Transverse colon (tissue), 4 donors: ENCODE measurements at regions not wholly inside any gene's neighbourhood (a gene's known extent, or its start where the extent isn't known, plus 50 kb on each side); places are given as distances from the start of the nearest gene placed in this dataset.

Experiments
- DNase-seq: peaks from one replicate; pipeline ENCODE4 v3.0.0-alpha.2; 2019
- H3K27ac ChIP-seq, 4 donors: fragments of 200-600 bp; sonication (generic); 2 replicates each; pipeline ENCODE4 v1.5.1; 2016 to 2018; ENCODE audit warnings: inconsistent platforms in 4 of 4
- H3K27me3 ChIP-seq: fragments of 200-600 bp; sonication (generic); 2 replicates; pipeline ENCODE4 v1.5.1; 2017; ENCODE audit warnings: inconsistent platforms
- H3K36me3 ChIP-seq, 4 donors: fragments of 200-600 bp; sonication (generic); 2 replicates each; pipeline ENCODE4 v1.5.1; 2017 to 2019; ENCODE audit warnings: inconsistent platforms in 4 of 4
- H3K4me1 ChIP-seq, 4 donors: fragments of 200-600 bp; sonication (generic); 2 replicates each; pipeline ENCODE4 v1.5.1; 2017 to 2020; ENCODE audit warnings: inconsistent platforms in 4 of 4
- H3K4me3 ChIP-seq, 4 donors: fragments of 200-600 bp; sonication (generic); 1 replicate in 1 of 4; 2 replicates in 3 of 4; pipeline versions ENCODE4 v1.5.1 to v1.6.1; 2017 to 2019; ENCODE audit warnings: inconsistent platforms in 4 of 4
- H3K9me3 ChIP-seq, 2 donors: fragments of 200-600 bp; sonication (generic); 2 replicates each; pipeline ENCODE4 v1.5.1; 2017 to 2019; ENCODE audit warnings: inconsistent platforms in 2 of 2
- EP300 ChIP-seq: sonication (generic); formaldehyde crosslinking; IDR thresholded peaks from one replicate; pipeline ENCODE4 v1.6.1; 2017; ENCODE audit warnings: antibody characterized with exemption, low read depth
- POLR2A ChIP-seq: fragments of 450-650 bp; IDR thresholded peaks from one replicate; pipeline ENCODE4 v1.6.1; 2016; ENCODE audit warnings: antibody characterized with exemption, mild to moderate bottlenecking, moderate library complexity
- POLR2AphosphoS5 ChIP-seq, 3 donors: sonication (generic); formaldehyde crosslinking; IDR thresholded peaks; one replicate each; pipeline ENCODE4 v1.6.1; 2016; ENCODE audit warnings: antibody characterized with exemption in 3 of 3
- WGBS, 2 donors: methylation state at CpG; one replicate each; pipeline ENCODE4 v1.1.5; 2018; ENCODE audit warnings: low coverage in 1 of 2; 5-methylcytosine and 5-hydroxymethylcytosine counted together
- in situ Hi-C, 4 donors: fragments of 200-750 bp; cut with MboI; loops; one replicate each; pipeline versions ENCODE4 v1.15.0 to v1.15.1; 2017; ENCODE audit warnings: low sequenced_read_pairs in 3 of 4, low pct_ligation_motif_present in 1 of 4, low pct_unique_long_range_greater_than_20kb in 1 of 4
- intact Hi-C: fragments of 100-400 bp; cut with DNase I; formaldehyde crosslinking; loops from one replicate; pipeline ENCODE4 v1.15.1; 2023; ENCODE audit warnings: low total_unique reads
- TF ChIP-seq, protein P1 (sequence below), 5 experiments: fragments of 200-600 bp in 3 of 5; fragments of 450-650 bp in 2 of 5; sonication (generic) in 3 of 5; IDR thresholded peaks; 1 replicate in 2 of 5; 2 replicates in 3 of 5; pipeline ENCODE4 v1.5.1; 2016 to 2017; ENCODE audit warnings: antibody characterized with exemption in 5 of 5, inconsistent platforms in 3 of 5, mild to moderate bottlenecking in 2 of 5, moderate library complexity in 1 of 5

DNA sequence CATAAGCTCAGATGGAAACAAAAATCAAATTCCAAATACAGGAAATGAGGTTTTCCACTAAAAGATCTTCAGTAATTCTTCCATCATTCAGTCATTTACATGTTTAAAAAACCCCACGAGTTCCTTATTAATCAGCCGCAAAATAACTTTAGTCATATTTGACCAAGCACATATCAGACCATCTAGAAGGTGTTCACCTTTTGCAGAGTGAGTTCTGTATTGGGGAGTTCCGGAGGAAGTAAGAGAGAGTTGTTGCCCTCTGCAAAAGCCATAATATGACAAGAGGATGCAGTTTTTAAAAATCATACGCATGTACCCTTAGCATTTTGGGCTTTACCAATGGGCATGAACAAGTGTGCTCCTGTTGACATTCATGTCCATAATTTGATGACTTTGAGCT, 61.6 kb downstream of the CCR1 start:
- Histone ChIP-seq H3K4me1 (peaks cover 0 to 4% (median 0%) of the 10 kb centered on the region in 4 donors), H3K27me3 (no peaks in the 10 kb centered on the region), H3K9me3 (no peaks in the 10 kb centered on the region), H3K36me3 (no peaks in the 10 kb centered on the region), H3K4me3 (no peak overlapping the region), H3K27ac (no peak overlapping the region)
- intact Hi-C loops = no loop called here
- TF ChIP-seq POLR2A (no peak), EP300 (no peak), POLR2AphosphoS5 (IDR thresholded peaks at IDR 0.05) (no peak)
- TF ChIP-seq, protein P1, sequence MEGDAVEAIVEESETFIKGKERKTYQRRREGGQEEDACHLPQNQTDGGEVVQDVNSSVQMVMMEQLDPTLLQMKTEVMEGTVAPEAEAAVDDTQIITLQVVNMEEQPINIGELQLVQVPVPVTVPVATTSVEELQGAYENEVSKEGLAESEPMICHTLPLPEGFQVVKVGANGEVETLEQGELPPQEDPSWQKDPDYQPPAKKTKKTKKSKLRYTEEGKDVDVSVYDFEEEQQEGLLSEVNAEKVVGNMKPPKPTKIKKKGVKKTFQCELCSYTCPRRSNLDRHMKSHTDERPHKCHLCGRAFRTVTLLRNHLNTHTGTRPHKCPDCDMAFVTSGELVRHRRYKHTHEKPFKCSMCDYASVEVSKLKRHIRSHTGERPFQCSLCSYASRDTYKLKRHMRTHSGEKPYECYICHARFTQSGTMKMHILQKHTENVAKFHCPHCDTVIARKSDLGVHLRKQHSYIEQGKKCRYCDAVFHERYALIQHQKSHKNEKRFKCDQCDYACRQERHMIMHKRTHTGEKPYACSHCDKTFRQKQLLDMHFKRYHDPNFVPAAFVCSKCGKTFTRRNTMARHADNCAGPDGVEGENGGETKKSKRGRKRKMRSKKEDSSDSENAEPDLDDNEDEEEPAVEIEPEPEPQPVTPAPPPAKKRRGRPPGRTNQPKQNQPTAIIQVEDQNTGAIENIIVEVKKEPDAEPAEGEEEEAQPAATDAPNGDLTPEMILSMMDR (IDR thresholded peaks at IDR 0.05) = no peak
- DNase-seq = no peak
- 77 to 91% methylated on average over 4 of the region's 4 CpGs for WGBS, 2 donors
- in situ Hi-C loops = no loop called here

DNA sequence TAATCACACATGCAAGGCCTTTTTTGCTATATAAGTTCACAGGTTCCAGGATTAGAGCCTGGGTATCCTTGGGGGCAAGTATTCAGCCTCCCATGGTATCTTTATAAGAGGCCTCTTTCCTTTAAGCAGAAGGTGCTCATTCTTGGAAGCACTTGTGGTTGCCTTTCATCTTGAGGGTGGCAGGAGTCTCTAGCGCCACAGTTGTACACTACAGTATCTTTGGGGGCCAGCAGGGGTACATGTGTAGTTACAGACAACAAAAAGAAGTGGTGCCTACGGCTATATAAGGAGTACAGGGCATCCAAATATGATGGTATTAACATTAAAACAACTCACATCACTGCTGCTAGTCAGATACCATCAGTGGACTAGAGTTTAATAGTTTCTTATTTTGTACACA, 62.1 kb downstream of the CCR1 start:
- intact Hi-C loops = no loop called here
- Histone ChIP-seq H3K4me3 (no peak overlapping the region), H3K27ac (no peak overlapping the region), H3K36me3 (no peaks in the 10 kb centered on the region), H3K9me3 (no peaks in the 10 kb centered on the region), H3K4me1 (peaks cover 0 to 4% (median 0%) of the 10 kb centered on the region in 4 donors), H3K27me3 (no peaks in the 10 kb centered on the region)
- no peak for DNase-seq
- 45 to 46% methylated on average over 2 of the region's 2 CpGs for WGBS, 2 donors
- in situ Hi-C loops = no loop called here
- TF ChIP-seq POLR2AphosphoS5 (IDR thresholded peaks at IDR 0.05) (no peak), EP300 (no peak), POLR2A (no peak)
- TF ChIP-seq, protein P1 (IDR thresholded peaks at IDR 0.05) = no peak

DNA sequence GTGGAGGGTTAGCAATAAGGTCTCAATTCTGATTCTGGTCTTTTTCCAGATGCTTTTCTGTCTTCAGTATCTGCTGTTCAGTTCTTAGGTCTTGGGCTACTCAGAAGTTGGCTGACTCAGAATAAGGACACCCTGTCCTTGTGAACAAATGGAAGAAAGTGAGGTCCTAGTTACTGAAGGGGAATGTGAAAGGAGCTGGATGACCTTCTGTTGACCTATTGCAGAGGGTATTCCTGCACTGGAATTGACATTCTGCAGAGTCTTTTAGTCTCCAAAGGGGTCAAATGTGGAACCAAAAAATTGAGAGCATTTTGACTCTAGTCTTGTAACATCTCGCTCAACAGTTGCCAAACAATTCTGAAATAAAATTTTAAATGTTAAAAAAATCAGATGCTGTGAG, 63.0 kb downstream of the CCR1 start:
- no peaks in the 10 kb centered on the region for H3K9me3 ChIP-seq
- H3K4me1 ChIP-seq = peaks cover 0 to 4% (median 0%) of the 10 kb centered on the region in 4 donors
- intact Hi-C loops (no loop called here), in situ Hi-C loops (no loop called here)
- no peaks in the 10 kb centered on the region for H3K27me3 ChIP-seq
- WGBS, 2 donors = 97 to 100% methylated on average over 1 of the region's 1 CpG
- TF ChIP-seq EP300 = no peak
- TF ChIP-seq, protein P1 (IDR thresholded peaks at IDR 0.05) = no peak
- no peak for TF ChIP-seq POLR2A
- TF ChIP-seq POLR2AphosphoS5 (IDR thresholded peaks at IDR 0.05) = no peak
- H3K4me3 ChIP-seq = no peak overlapping the region
- no peak for DNase-seq
- no peak overlapping the region for H3K27ac ChIP-seq
- no peaks in the 10 kb centered on the region for H3K36me3 ChIP-seq

DNA sequence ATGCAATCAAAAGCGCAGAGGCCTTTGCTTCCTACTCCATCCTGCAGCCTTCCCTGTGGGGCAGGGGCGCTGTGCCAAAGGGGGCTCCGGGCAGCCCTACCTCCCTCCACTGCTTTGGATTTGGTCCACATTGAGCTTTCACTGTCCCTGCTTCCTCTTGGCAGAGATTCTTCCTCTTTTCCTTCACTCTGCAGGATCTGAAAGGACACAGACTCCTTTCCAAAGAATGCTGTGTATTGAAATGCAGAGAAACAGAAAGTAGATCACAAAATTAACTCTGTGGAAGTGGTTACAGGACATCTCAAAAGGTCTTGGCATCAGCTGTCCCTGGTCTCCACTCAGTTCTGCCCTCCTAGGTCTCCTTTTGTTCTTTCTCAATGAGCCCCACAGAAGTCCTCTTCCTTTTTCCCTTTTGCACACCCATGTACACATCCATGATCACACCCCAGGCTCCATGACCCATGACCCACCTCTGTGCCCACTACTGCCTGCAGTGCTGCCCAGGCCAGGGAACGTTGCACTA, 64.1 kb downstream of the CCR1 start:
- Histone ChIP-seq H3K36me3 (no peaks in the 10 kb centered on the region), H3K4me3 (no peak overlapping the region), H3K4me1 (peaks cover 0 to 4% (median 0%) of the 10 kb centered on the region in 4 donors), H3K9me3 (no peaks in the 10 kb centered on the region), H3K27ac (peak overlapping the region in 1 of 4 donors; percentile 11), H3K27me3 (no peaks in the 10 kb centered on the region)
- 65 to 100% methylated on average over 1 to 4 of the region's 4 CpGs for WGBS, 2 donors
- TF ChIP-seq EP300 = no peak
- no peak for TF ChIP-seq POLR2A
- no peak for TF ChIP-seq POLR2AphosphoS5 (IDR thresholded peaks at IDR 0.05)
- TF ChIP-seq, protein P1 (IDR thresholded peaks at IDR 0.05) = no peak
- DNase-seq = no peak
- in situ Hi-C loops (no loop called here), intact Hi-C loops (no loop called here)
